A549 (cell line): ENCODE measurements at regions not wholly inside any gene's neighbourhood (a gene's known extent, or its start where the extent isn't known, plus 50 kb on each side); places are given as distances from the start of the nearest gene placed in this dataset.

Experiments
- CEBPB ChIP-seq, 2 experiments: fragments of >200 bp in 1 of 2; sonication (Bioruptor Twin) in 1 of 2; formaldehyde crosslinking in 1 of 2; IDR thresholded peaks; 2 replicates each; pipeline ENCODE4 v1.6.1; 2012 to 2016
- EP300 ChIP-seq, 2 experiments: fragments of >200 bp; sonication (Bioruptor Twin); formaldehyde crosslinking; IDR thresholded peaks; 2 replicates in 1 of 2; 3 replicates in 1 of 2; pipeline ENCODE4 v1.6.1; 2016 to 2017
- MAX ChIP-seq: IDR thresholded peaks from 2 replicates; pipeline ENCODE4 v1.6.1; 2012
- MAZ ChIP-seq: fragments of 150-350 bp; IDR thresholded peaks from 2 replicates; pipeline ENCODE4 v1.6.1; 2014; ENCODE audit warnings: antibody characterized with exemption, low read depth, low read length, borderline replicate concordance
- PHF8 ChIP-seq: fragments of 200-600 bp; sonication (generic); IDR thresholded peaks from 2 replicates; pipeline ENCODE4 v1.6.1; 2016; ENCODE audit warnings: low read depth, mild to moderate bottlenecking, antibody characterized with exemption, moderate library complexity, borderline replicate concordance
- TF ChIP-seq, protein P1 (sequence below): fragments of 200-600 bp; sonication (generic); IDR thresholded peaks from 2 replicates; pipeline ENCODE4 v1.6.1; 2016; ENCODE audit warnings: antibody characterized with exemption, mild to moderate bottlenecking, moderate library complexity
- TF ChIP-seq, protein P2 (sequence below): fragments of >200 bp; sonication (Bioruptor Twin); formaldehyde crosslinking; IDR thresholded peaks from 3 replicates; pipeline ENCODE4 v1.5.1; 2016

DNA sequence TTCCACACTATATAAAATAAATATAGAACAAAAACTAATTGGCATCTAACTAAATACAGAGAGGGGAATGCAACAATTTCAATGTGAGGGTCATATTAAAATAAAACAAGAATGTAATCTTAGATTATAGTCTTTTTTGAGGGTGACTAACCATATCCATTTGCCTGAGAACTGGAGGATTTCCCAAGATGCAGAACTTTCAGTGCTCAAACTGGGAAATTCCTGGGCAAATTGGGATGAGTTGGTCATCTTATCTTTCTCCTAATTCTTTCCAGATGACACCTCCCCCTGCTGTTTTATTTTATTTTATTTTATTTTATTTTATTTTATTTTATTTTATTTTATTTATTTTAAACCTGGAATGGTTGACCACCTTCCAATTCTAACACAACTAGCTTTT is 846.2 kb downstream of the SLC4A3 start:
- TF ChIP-seq, protein P1, sequence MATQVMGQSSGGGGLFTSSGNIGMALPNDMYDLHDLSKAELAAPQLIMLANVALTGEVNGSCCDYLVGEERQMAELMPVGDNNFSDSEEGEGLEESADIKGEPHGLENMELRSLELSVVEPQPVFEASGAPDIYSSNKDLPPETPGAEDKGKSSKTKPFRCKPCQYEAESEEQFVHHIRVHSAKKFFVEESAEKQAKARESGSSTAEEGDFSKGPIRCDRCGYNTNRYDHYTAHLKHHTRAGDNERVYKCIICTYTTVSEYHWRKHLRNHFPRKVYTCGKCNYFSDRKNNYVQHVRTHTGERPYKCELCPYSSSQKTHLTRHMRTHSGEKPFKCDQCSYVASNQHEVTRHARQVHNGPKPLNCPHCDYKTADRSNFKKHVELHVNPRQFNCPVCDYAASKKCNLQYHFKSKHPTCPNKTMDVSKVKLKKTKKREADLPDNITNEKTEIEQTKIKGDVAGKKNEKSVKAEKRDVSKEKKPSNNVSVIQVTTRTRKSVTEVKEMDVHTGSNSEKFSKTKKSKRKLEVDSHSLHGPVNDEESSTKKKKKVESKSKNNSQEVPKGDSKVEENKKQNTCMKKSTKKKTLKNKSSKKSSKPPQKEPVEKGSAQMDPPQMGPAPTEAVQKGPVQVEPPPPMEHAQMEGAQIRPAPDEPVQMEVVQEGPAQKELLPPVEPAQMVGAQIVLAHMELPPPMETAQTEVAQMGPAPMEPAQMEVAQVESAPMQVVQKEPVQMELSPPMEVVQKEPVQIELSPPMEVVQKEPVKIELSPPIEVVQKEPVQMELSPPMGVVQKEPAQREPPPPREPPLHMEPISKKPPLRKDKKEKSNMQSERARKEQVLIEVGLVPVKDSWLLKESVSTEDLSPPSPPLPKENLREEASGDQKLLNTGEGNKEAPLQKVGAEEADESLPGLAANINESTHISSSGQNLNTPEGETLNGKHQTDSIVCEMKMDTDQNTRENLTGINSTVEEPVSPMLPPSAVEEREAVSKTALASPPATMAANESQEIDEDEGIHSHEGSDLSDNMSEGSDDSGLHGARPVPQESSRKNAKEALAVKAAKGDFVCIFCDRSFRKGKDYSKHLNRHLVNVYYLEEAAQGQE, result no peak
- no peak for TF ChIP-seq MAX
- TF ChIP-seq, protein P2, sequence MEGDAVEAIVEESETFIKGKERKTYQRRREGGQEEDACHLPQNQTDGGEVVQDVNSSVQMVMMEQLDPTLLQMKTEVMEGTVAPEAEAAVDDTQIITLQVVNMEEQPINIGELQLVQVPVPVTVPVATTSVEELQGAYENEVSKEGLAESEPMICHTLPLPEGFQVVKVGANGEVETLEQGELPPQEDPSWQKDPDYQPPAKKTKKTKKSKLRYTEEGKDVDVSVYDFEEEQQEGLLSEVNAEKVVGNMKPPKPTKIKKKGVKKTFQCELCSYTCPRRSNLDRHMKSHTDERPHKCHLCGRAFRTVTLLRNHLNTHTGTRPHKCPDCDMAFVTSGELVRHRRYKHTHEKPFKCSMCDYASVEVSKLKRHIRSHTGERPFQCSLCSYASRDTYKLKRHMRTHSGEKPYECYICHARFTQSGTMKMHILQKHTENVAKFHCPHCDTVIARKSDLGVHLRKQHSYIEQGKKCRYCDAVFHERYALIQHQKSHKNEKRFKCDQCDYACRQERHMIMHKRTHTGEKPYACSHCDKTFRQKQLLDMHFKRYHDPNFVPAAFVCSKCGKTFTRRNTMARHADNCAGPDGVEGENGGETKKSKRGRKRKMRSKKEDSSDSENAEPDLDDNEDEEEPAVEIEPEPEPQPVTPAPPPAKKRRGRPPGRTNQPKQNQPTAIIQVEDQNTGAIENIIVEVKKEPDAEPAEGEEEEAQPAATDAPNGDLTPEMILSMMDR, result no peak
- TF ChIP-seq PHF8, result no peak
- TF ChIP-seq EP300 (IDR thresholded peaks at IDR 0.05), result no peak
- TF ChIP-seq CEBPB (IDR thresholded peaks at IDR 0.05), result no peak
- TF ChIP-seq MAZ, result no peak
